ENCODE measurements at regions not wholly inside any gene's neighbourhood (a gene's known extent, or its start where the extent isn't known, plus 50 kb on each side); places are given as distances from the start of the nearest gene placed in this dataset.

DNA sequence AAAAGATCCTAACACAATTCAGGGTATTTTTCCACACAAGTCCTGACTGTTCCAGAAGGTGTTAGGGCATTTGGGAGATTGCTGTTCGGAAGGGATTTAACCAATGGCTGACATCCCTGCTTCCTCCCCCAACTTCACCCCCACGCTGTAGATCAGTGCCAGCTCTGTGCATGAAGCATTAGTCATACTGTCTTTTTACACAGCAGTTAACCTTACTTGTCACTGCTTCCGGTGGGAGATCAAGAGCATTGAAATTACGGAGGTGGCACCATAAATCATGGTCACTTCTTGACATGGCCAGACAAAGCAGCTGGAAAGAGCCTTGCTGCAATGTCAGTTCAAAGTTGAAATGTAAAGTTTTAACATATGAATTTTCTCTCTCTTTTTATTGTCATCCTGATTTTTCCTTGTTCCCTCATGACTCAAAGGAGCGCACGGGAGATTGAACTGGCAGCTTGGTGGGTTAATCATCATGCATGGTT lies 70.2 kb downstream of the HRH4 start:
- DNase-seq (ENCODE audit: low read depth in 2 of 2, low spot score in 1 of 2): no peak

DNA sequence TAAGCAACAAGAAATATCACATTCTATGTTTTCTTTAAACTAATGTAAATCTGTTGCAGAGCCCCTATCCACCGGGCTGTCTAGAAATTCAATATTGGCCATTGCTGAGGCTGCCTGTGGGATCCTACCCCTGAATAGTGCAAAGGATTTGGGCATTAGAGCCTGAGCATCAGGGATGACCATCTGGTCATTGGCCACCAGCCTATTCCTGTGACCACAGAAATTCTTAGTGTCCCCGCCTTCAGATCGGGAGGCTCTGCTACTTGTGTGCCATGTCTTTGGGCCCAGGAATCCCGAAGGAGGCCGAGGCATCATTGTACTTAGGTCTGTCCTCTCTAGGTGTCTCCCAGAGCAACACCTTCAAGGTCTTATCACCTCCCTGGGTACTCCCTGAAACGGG lies 73.8 kb downstream of the HRH4 start:
- DNase-seq (ENCODE audit: low read depth in 2 of 2, low spot score in 1 of 2): no peak

DNA sequence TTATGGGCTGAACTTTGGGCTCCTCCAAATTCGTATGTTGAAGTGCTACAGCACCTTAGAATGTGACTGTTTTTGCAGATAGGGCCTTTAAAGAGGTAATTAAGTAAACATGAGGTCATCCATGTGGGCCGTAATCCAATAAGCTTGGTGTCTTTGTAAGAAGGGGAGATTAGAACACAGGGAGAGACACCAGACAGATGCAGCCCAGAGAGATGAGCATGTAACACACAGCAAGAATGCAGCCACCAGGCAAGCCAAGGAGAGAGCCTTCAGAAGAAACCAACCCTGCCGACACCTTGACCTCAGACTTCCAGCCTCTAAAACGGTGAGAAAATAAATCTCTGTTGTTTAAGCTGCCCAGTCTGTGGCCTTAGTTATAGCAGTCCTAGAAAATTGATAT lies 74.3 kb downstream of the HRH4 start:
- DNase-seq (ENCODE audit: low read depth in 2 of 2, low spot score in 1 of 2): no peak

DNA sequence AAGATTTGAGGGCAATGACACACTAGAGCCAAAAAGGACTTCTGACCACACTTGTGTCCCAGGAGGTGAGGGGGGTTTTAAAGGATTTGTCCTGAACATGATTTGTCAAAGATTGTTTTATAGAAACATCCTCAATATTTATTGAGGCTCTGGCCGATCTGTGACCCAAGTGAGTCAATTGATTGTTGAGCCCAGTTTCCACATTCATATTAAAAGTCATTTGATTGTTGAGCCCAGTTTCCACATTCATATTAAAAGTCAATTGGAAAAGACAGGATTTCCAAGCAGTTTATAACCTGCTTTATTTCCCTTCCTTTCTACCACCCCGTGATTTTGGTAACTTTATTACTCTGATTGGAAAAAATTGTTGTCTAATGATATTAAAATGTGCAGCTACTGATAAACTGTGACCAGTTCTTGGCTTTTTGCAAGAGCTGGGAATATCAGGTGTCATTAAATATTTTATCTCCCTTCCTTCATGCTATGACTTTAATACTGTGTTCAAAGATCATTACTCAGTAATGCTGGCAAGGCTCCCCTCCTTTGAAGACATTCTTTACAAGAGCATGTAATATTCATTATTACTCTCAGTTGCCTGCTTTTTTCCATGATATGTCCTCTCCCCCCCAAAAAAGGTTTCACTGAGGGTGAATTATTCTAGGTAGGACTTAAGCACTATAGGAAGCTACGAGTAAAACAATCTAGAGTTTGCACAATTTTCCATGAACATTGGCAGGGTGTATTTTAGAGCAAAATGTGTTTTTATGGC lies 75.3 kb downstream of the HRH4 start:
- DNase-seq (ENCODE audit: low read depth in 2 of 2, low spot score in 1 of 2): no peak

DNA sequence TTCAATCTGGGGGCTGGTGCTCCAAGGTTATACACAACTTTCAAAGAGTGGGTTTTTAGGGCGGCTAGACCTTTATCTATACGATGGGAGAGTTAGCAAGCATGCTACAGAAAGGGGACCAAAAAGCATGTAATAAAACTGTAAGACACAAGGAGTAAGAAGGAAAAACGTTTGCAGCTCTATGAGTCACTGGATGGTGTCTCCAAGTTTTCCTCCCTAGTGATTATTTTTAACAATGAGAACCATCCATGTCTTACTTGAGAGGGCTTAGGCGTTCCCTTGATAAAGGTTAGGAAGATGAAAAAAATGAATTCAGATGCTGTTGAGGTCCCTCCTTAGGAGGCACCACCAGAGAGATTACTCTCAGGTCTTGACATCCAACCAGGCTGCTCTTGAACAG lies 75.9 kb downstream of the HRH4 start:
- no peak for DNase-seq (ENCODE audit: low read depth in 2 of 2, low spot score in 1 of 2)

DNA sequence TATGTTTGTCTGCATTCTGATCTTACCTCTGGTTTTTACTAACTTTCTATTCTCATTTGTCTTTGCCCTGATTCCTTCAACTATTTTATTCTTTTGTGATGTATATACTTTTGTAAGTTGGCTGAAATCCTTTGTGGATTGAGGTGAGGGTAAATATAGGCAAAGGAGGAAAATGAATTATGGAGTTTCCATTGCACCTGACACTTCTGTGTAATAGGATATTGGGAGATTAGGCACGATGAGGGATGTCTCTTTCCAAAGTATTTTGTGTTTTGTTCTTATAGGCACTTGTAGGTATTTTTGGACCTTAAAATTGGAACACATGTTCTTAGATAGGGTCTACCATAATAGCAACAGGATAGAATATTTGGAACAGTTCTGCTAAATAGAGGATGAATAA lies 76.4 kb downstream of the HRH4 start:
- no peak for DNase-seq (ENCODE audit: low read depth in 2 of 2, low spot score in 1 of 2)

DNA sequence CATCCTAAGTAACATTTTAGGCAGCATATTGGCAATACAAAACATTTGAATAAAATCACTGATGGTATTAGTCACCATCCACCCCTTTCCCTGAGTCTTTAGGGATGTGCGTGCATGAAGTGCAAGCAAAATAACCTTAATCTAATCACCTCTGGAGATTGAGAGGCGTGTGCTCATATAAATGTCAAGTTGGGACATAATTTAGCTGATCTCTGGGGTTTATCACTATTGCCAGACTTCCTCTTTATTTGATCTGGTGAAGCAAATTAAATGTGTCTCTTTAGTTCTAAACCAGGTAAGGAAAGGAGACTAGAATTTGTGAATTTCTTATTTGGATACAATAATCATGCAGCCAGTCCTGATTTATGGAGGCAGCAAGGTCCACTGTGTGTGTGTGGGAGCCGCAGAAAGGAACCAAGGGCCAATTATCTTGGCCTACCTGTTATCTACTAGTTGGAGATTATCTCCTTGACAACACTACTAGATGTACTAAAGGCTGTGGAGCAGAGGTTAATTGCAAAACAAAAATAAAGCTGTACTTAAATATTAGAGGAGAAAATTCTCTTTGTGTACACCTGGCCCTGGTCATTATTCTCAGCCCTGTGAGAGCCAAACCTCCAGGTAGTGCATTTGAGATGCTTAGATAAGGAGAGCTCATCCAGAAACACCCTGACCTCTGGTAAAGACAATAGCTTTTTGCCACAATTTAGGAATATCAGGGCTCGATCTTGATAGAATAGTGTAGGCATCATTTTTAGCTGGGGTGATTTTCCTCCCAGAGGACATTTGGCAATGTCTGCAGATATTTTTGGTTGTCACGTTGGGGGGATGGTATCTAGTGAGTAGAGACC lies 78.2 kb downstream of the HRH4 start:
- no peak for DNase-seq (ENCODE audit: low read depth in 2 of 2, low spot score in 1 of 2)

DNA sequence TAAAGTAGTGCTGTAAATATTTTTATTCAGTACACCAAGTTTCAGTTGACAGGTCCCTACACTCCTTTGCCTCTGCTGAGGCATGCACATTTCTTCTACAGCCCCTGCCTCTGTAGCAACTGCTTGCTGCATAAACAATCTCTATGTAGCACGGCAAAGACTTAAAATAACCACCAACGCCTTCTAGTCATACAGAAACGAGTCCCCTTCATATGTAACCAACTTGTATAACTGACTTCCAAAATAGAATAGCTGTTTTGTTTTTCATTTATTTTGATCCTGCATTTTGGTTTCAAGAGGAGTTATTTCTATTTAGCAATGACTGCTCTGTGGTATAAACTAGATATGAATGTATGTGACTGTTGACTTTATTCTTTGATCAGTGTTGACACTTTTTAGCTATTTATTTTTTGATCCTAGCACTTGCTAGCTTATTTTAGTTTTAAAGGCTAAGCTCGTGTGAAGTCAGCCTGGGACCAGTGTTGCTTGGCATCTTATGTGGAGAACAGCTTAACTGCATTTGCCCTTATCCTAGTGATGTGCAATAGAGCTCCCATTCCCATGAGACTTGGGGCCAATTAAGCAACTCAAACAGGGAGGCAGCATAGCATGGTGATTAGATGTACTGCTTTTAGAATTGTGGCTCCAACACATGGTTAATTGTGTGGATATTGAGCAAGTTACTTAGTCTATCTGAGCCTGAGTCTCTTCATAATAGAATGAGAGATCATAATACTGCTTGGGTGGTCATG lies 79.6 kb downstream of the HRH4 start:
- no peak for DNase-seq (ENCODE audit: low read depth in 2 of 2, low spot score in 1 of 2)

DNA sequence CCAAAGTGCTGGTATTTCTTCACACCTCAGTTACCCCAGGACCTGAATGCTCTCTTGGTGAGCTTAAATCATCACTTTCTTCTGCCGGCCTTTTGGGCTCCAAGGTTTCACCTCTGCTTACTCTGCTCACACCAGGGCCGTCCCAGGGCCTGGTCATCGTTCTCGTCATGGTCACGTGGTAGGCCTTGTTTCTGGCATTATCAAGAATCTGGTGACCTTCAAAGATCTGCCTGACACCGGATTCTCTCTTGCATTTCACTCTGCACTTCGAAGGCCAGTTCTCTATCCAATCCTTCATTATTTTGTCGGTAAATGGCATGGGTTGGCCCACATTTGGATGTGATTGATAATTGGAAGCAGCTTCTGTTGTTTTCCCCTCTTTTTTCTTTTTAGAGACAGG lies 80.5 kb downstream of the HRH4 start:
- no peak for DNase-seq (ENCODE audit: low read depth in 2 of 2, low spot score in 1 of 2)

DNA sequence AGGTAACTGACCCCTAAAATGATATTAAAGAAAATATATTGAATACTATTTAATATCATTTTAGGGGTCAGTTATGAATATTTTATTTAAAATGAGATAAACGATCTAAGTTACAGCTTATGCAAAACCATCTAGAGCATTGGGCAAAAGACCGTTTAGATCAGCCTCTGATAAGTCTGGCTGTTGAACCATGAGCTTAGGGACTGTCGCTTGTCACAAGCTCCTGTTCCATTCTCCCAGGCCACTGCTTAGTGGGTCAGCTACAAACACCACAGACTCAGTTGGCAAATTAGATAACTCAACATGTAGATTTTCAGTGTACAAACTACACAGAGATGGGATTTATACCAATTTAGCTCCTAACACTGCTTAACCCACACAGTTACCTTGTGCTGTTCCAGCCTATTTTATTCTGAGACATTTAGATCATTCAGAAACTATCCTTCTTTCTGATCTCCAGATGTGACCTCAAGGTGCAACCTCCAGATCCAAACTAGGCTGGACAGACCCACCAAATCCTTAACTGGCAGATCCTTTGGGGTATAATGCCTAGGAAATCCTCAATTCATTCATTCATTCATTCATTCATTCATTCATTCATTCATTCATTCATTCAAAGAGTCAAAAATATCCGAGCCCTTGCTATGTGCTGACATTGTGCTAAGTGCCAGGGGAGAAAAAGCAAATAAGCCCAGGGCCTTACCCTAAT lies 82.8 kb downstream of the HRH4 start:
- DNase-seq (ENCODE audit: low read depth in 2 of 2, low spot score in 1 of 2): no peak

DNA sequence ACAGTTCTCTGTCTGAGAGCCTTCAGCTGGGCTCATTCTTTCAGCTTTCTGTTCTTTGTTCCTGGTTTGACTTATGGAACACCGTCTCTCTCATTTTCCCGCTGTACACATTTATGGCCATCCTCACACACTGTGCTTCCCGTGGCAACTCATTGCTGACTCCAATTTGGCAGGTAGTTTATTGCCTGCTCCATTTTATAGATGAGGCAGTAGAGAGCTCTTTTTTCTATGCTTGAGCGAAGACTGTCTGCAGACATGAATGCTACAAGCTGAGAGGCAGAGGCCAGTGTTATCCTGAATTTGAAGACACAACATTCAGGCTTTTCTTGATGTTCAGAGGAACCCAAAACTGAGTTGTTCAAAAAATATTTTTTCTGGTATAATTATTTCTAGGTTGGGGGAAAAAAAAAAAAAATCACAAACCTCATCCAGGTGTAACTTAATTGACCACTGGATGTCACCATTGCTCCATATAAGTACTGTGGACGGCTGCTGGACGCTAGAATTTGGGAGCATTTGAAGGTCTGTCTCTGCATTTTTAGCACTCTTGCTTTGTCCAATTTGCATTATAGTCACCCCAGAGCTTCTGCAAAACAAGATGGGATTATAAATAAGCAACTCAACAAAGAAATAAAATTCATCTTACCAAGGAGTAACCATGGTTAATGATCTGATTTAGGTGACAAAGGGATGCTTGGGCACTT lies 83.5 kb downstream of the HRH4 start:
- DNase-seq (ENCODE audit: low read depth in 2 of 2, low spot score in 1 of 2): no peak

DNA sequence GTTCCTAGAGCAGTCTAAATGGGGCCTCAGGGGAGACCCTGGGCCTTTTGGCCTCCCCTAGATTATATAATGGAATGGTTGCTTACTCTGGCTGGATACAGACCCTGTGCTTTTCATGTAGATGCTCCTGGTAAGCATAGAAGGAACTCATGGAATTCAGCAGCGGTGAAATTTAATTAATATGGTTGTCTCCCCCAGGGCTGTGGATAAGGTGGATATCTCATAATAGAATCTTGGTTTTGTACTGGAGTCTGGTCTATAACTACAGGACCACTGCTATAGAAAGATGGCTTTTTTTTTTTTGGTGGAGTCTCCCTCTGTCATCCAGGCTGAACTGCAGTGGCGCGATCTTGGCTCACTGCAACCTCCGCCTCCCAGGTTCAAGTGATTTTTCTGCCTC lies 84.5 kb downstream of the HRH4 start:
- DNase-seq (ENCODE audit: low read depth in 2 of 2, low spot score in 1 of 2): no peak

DNA sequence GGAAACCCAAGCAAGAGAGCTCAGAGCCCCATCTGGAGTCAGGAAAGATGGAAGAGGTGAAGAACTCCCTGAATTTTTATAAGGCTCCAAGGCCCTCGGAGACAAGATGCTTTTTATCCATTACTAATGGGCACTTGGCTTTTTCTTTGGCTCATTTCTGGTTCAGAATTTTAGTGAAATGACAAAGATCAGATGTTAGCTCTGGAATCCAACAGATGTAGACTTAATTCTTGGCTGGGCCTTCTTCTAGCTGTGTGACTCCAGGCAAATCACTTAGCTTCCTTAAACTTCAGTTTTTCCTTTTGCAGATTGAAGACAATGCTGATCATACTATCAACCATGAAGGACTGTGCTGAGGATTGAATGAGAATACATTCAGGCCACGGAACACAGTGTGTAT lies 85.2 kb downstream of the HRH4 start:
- DNase-seq (ENCODE audit: low read depth in 2 of 2, low spot score in 1 of 2): no peak

DNA sequence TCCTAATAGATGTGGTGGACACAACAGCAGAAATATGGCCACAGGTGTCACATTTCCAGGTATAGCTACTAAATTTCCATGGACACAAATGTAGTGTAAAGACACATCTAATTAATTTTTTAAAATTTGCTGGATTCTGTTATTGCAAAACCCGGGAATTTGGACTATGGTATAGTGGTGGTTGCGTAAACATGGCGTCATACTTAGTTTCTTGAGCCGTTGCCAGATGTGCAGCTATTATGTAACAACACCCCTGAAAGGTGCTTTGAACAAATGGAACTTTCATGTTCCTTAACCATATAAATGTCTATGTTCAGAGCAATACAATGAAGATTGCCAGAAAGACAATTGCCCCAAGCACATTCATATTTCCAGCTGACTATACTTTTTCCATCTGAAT lies 85.9 kb downstream of the HRH4 start:
- no peak for DNase-seq (ENCODE audit: low read depth in 2 of 2, low spot score in 1 of 2)

DNA sequence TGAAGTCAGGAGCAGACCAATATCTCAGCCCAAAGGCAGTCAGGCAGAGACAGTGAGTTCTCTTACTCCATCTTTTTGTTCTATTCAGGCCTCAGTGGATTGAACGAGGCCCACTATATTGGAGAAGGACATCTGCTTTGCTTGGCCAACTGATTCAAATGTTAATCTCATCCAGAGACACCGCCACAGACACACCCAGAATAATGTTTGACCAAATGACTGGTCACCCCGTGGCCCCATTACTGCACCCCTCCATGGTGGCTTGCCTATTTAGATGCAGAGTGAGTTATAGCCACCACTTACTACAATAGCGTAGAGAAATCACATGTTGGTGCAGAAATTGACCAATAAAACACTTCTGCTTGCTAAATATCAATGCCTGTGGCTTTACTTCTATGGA lies 88.1 kb downstream of the HRH4 start:
- no peak for DNase-seq (ENCODE audit: low read depth in 2 of 2, low spot score in 1 of 2)

DNA sequence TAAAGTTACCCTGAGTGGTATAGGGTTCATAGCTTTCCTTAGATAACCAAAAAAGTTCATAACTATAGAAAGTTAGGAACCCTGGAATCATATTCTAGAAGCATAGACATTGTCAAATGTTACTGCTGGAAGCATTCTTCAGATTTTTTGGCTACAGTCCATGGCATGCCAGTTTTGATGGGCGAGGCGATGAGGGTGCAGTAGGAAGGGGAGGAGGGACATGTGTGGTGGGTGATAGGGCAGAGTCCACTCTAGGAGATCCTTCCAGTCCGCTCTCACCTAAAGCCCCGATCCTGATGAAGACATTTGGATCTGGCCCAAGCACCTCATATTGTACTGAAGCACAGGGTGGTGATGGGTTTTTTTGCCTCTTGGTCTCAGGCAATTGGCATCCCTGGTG lies 91.8 kb downstream of the HRH4 start:
- DNase-seq (ENCODE audit: low read depth in 2 of 2, low spot score in 1 of 2): no peak

DNA sequence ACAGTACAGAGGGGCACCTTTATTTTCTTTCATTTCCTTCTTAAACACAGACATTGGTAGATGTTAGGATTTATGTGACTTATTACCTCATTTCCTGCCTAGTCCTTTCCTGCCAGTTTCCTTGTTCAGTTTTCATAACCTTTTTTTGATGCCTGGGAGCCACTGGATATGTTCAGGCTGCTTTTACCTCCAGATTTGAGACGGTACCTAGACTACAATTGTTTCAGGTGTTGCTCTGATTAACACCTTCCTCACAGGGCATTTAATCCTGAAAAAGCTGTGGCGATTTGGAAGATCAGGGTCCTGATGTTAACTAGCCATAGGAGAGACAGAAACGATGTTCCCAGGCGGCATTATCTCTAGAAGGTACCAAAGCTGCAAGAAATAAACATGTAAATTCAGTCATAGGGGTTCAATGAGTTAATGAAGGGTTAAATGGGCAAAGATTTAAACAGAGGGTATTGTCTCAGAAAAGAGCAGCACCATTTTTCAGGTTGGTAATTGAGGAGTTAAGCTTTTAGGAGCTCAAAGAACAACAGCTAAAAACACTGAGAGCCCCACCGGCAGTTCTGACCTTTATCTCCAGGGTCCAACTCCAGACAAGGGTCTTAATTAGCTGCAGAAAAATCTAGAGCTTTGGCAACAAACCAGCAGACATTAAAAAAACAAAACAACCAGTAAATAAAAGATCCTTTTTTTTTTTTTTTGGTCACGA lies 93.3 kb downstream of the HRH4 start:
- no peak for DNase-seq (ENCODE audit: low read depth in 2 of 2, low spot score in 1 of 2)

DNA sequence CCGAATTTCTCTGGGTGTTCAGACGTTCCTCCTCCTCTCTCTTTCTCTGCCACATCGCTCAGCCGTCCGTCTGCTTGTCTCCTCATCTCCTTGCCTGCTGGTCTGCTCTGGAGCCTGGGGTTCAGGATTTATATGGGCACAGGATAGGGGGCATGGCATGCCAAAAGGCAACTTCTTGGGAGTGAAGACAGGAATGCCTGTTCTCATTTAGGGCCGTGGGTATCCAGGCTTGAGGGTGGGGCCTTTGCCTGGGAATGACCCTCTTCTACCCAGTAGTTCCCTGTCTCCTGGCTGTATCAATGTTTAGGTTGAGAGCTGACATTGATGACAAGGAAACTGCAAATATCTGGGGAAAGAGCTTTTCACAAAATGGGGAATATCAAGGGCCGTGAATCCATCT lies 98.0 kb downstream of the HRH4 start:
- no peak for DNase-seq (ENCODE audit: low read depth in 2 of 2, low spot score in 1 of 2)

DNA sequence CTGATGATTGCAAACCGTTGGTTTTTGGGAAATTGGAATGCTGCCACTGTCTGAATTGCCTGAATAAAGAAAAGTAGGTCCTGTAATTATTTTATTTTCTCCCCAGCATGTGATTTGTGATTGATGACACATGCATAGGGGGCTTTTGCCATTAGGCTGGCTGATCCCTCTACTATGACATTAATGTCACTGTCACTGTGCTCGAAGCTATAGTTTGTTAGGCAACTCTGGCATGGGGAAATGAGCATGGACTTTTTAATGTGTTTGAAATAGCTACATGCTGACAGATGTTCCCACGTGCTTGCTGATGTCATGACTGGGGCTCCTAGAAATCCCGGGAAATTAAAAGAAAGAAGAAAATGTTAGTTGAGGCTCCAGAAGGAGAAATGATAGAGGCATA lies 99.1 kb downstream of the HRH4 start:
- no peak for DNase-seq (ENCODE audit: low read depth in 2 of 2, low spot score in 1 of 2)

DNA sequence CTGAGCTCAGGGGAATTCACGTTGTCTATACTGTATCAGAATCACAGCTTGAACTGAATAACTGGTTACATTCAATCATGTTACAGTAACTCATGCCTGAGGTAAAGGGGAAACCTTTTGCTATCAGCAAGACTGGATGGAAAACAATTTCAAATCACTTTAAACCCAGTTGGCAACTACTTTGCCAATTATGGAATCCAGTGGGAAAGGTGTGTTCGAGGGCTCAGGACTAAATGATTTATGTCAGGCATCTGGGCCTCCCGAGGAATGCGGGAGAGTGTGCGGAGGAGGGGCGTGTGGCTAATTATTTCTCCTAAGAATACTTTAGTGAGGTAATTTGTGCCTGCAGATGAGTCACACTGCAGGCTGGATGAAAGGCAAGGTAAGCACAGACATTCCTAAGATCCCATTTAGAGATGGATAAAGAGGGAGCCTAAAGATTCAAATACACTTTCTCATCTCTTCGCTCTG lies 100.1 kb downstream of the HRH4 start:
- no peak for DNase-seq (ENCODE audit: low read depth in 2 of 2, low spot score in 1 of 2)

Data from stimulated activated CD8-positive, alpha-beta memory T cell treated with anti-CD3 and anti-CD28 coated beads, Interleukin-4, amount 100 ng/mL, for 1 hour (primary cell).